ENCODE measurements at regions not wholly inside any gene's neighbourhood (a gene's known extent, or its start where the extent isn't known, plus 50 kb on each side); places are given as distances from the start of the nearest gene placed in this dataset.
A peak's percentile ranks its signal among the peaks of the same experiment; 100 is the strongest.

DNA sequence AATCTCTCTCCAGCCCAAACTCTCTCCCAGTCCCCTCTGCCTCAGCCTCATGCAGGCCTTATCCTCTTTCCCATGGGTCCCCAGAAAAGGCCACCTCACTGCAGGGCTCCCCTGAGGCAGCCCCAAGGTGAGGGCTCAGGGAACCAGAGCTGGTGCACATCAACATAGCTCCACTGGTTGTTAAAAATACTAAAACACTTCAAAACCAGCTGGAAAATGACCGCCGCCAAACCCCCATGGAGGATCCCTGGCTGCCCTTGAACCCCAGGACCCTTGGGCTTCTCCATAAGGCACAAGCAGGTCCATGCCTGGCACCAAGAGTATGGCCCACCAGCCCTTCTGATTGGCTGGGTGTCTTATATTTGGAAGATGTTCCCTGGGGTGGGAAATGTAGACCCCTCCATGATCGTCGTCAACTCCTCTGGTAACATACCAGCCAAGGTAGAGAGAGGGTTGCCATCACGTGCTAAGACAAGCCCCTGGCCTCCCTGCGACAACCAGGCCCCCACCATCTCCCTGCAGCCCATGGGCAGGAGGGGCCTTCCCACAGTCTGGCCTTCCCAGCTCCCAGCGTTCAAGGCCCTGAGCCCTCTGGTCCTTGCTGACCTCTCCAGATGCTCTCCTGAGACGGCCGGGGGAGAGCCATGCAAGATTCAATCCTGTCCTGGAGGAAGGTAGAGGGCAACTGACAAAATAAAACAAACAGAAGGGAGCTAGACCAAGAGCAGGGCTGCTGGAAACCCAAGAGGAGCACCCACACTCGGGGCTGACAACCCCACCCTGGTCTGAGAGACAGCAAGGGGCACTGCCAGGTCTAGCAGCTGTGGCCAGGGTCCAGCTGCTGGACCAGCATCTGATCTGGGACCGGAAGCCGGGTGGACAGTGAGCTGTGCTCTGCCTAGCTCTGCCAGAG lies 132.1 kb upstream of the PRR20G start:
- no peaks in the 10 kb centered on the region for H3K4me1 ChIP-seq (ENCODE audit: control insufficient read depth, insufficient read depth, low read depth, low read length)
- no peak overlapping the region for H4K8ac ChIP-seq (ENCODE audit: low read length)
- H3K14ac ChIP-seq (ENCODE audit: low read length in 2 of 2): no peak overlapping the region
- 71% methylated on average over 12 of the region's 12 CpGs for WGBS
- H2AK5ac ChIP-seq (ENCODE audit: low read length, severe bottlenecking): no peak overlapping the region
- no peak overlapping the region for H3K4ac ChIP-seq (ENCODE audit: low read depth in 1 of 2, low read length in 2 of 2)
- no peak overlapping the region for H2BK12ac ChIP-seq (ENCODE audit: low read length in 2 of 2)
- no peak overlapping the region for H2BK15ac ChIP-seq (ENCODE audit: low read depth, poor library complexity, severe bottlenecking)
- H2BK5ac ChIP-seq (ENCODE audit: low read depth, low read length, poor library complexity, severe bottlenecking): no peak overlapping the region
- H3K18ac ChIP-seq (ENCODE audit: low read depth in 1 of 2, low read length in 2 of 2): no peak overlapping the region
- H3K4me2 ChIP-seq (ENCODE audit: low read length, poor library complexity, severe bottlenecking): no peak overlapping the region
- no peak for DNase-seq
- H2AFZ ChIP-seq (ENCODE audit: low read depth, low read length): no peak overlapping the region
- no peak overlapping the region for H3K4me3 ChIP-seq (ENCODE audit: insufficient read depth in 1 of 2, low read depth in 1 of 2, low read length in 2 of 2)
- H3K27ac ChIP-seq (ENCODE audit: low read length, poor library complexity, severe bottlenecking): no peak overlapping the region
- H3K79me1 ChIP-seq (replicated peaks; ENCODE audit: low read length, poor library complexity, severe bottlenecking): no peaks in the 10 kb centered on the region
- H3K23ac ChIP-seq (ENCODE audit: low read length in 2 of 2): no peak overlapping the region
- no peak overlapping the region for H4K91ac ChIP-seq (ENCODE audit: low read length)
- H2BK120ac ChIP-seq (ENCODE audit: low read depth, low read length): no peak overlapping the region
- no peaks in the 10 kb centered on the region for H3K9me3 ChIP-seq (ENCODE audit: control insufficient read depth, low read length)
- no peaks in the 10 kb centered on the region for H3K36me3 ChIP-seq (ENCODE audit: control insufficient read depth in 1 of 2, insufficient read depth in 2 of 2, low read depth in 1 of 2, low read length in 2 of 2)
- peaks cover 69 to 76% of the 10 kb centered on the region in 2 experiments for H3K27me3 ChIP-seq (ENCODE audit: control insufficient read depth in 1 of 2, insufficient read depth in 1 of 2, low read length in 2 of 2)
- H3K9ac ChIP-seq (ENCODE audit: low read length): no peak overlapping the region

DNA sequence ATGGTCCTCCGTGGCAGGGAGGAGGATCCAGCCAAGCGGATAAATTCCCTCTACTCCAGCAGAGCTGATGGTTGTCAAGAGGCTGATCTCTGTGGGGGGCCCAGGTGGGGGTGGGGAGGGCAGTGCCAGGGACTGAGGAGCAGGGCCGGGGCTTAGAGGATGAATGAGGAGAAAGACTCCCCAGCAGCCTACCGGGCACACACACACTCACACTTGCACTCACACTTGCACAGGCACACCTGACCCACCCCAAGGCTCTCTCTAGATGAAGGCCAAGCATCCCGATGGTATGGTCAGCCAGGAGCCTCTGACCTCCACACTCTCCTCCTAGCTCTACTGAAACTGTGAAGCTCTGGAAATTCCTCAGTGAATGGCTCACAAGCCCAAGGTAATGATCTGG lies 131.3 kb upstream of the PRR20G start:
- H4K91ac ChIP-seq (ENCODE audit: low read length): no peak overlapping the region
- H3K4me1 ChIP-seq (ENCODE audit: control insufficient read depth, insufficient read depth, low read depth, low read length): no peaks in the 10 kb centered on the region
- H3K27ac ChIP-seq (ENCODE audit: low read length, poor library complexity, severe bottlenecking): no peak overlapping the region
- no peak overlapping the region for H3K4me3 ChIP-seq (ENCODE audit: insufficient read depth in 1 of 2, low read depth in 1 of 2, low read length in 2 of 2)
- H2BK5ac ChIP-seq (ENCODE audit: low read depth, low read length, poor library complexity, severe bottlenecking): no peak overlapping the region
- no peak overlapping the region for H3K9ac ChIP-seq (ENCODE audit: low read length)
- no peak overlapping the region for H3K4ac ChIP-seq (ENCODE audit: low read depth in 1 of 2, low read length in 2 of 2)
- H3K14ac ChIP-seq (ENCODE audit: low read length in 2 of 2): peak overlapping the region in 1 of 2 experiments; percentile 71
- H2BK12ac ChIP-seq (ENCODE audit: low read length in 2 of 2): no peak overlapping the region
- no peak for DNase-seq
- no peak overlapping the region for H4K8ac ChIP-seq (ENCODE audit: low read length)
- H3K36me3 ChIP-seq (ENCODE audit: control insufficient read depth in 1 of 2, insufficient read depth in 2 of 2, low read depth in 1 of 2, low read length in 2 of 2): no peaks in the 10 kb centered on the region
- no peak overlapping the region for H3K4me2 ChIP-seq (ENCODE audit: low read length, poor library complexity, severe bottlenecking)
- H2AFZ ChIP-seq (ENCODE audit: low read depth, low read length): no peak overlapping the region
- H3K79me1 ChIP-seq (replicated peaks; ENCODE audit: low read length, poor library complexity, severe bottlenecking): no peaks in the 10 kb centered on the region
- no peak overlapping the region for H3K18ac ChIP-seq (ENCODE audit: low read depth in 1 of 2, low read length in 2 of 2)
- H2AK5ac ChIP-seq (ENCODE audit: low read length, severe bottlenecking): no peak overlapping the region
- WGBS: 62% methylated on average over 5 of the region's 5 CpGs
- H2BK15ac ChIP-seq (ENCODE audit: low read depth, poor library complexity, severe bottlenecking): no peak overlapping the region
- H3K9me3 ChIP-seq (ENCODE audit: control insufficient read depth, low read length): no peaks in the 10 kb centered on the region
- no peak overlapping the region for H3K23ac ChIP-seq (ENCODE audit: low read length in 2 of 2)
- H2BK120ac ChIP-seq (ENCODE audit: low read depth, low read length): no peak overlapping the region
- peaks cover 62 to 68% of the 10 kb centered on the region in 2 experiments for H3K27me3 ChIP-seq (ENCODE audit: control insufficient read depth in 1 of 2, insufficient read depth in 1 of 2, low read length in 2 of 2)

DNA sequence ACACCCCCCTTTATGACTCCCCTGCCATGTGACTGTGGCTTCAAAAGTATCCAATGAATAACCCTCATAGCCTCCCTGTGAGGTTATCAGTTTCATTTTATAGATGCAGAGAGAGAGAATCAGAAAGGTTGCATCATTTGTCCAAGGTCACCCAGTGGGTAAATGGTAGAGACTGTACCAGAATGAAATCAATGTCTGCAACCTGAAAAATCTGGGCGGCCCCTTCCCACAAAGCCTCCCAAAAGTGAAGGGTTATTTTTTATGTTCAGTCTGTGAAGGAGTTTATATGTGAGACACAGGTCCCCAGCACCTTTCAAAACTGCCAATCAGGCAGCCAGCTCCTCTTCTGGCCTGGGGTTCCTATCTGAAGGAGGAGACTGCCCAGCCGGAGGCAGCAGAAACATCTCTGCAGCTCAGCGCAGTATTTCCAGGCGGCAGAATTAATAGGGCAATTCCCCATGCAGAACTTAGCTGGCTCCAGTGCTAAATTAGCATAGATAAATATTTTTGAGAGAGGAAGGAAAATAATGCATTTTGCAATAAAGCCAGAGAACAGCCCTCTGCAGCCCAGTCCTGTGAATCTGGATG lies 130.8 kb upstream of the PRR20G start:
- Histone ChIP-seq H3K4me2 (ENCODE audit: low read length, poor library complexity, severe bottlenecking) (no peak overlapping the region), H2BK120ac (ENCODE audit: low read depth, low read length) (no peak overlapping the region), H4K91ac (ENCODE audit: low read length) (no peak overlapping the region), H2BK12ac (ENCODE audit: low read length in 2 of 2) (no peak overlapping the region), H3K27ac (ENCODE audit: low read length, poor library complexity, severe bottlenecking) (no peak overlapping the region), H3K9me3 (ENCODE audit: control insufficient read depth, low read length) (no peaks in the 10 kb centered on the region), H3K23ac (ENCODE audit: low read length in 2 of 2) (no peak overlapping the region), H3K18ac (ENCODE audit: low read depth in 1 of 2, low read length in 2 of 2) (no peak overlapping the region), H2BK15ac (ENCODE audit: low read depth, poor library complexity, severe bottlenecking) (no peak overlapping the region), H3K79me1 (replicated peaks; ENCODE audit: low read length, poor library complexity, severe bottlenecking) (no peaks in the 10 kb centered on the region), H3K4ac (ENCODE audit: low read depth in 1 of 2, low read length in 2 of 2) (no peak overlapping the region), H2BK5ac (ENCODE audit: low read depth, low read length, poor library complexity, severe bottlenecking) (no peak overlapping the region), H3K9ac (ENCODE audit: low read length) (no peak overlapping the region), H2AFZ (ENCODE audit: low read depth, low read length) (no peak overlapping the region), H3K14ac (ENCODE audit: low read length in 2 of 2) (no peak overlapping the region), H3K4me3 (ENCODE audit: insufficient read depth in 1 of 2, low read depth in 1 of 2, low read length in 2 of 2) (no peak overlapping the region), H4K8ac (ENCODE audit: low read length) (no peak overlapping the region), H2AK5ac (ENCODE audit: low read length, severe bottlenecking) (no peak overlapping the region), H3K4me1 (ENCODE audit: control insufficient read depth, insufficient read depth, low read depth, low read length) (no peaks in the 10 kb centered on the region), H3K36me3 (ENCODE audit: control insufficient read depth in 1 of 2, insufficient read depth in 2 of 2, low read depth in 1 of 2, low read length in 2 of 2) (no peaks in the 10 kb centered on the region), H3K27me3 (ENCODE audit: control insufficient read depth in 1 of 2, insufficient read depth in 1 of 2, low read length in 2 of 2) (peaks cover 57 to 64% of the 10 kb centered on the region in 2 experiments)
- whole genome bisulfite sequencing: 86% methylated on average over 4 of the region's 4 CpGs
- no peak for DNase-seq

DNA sequence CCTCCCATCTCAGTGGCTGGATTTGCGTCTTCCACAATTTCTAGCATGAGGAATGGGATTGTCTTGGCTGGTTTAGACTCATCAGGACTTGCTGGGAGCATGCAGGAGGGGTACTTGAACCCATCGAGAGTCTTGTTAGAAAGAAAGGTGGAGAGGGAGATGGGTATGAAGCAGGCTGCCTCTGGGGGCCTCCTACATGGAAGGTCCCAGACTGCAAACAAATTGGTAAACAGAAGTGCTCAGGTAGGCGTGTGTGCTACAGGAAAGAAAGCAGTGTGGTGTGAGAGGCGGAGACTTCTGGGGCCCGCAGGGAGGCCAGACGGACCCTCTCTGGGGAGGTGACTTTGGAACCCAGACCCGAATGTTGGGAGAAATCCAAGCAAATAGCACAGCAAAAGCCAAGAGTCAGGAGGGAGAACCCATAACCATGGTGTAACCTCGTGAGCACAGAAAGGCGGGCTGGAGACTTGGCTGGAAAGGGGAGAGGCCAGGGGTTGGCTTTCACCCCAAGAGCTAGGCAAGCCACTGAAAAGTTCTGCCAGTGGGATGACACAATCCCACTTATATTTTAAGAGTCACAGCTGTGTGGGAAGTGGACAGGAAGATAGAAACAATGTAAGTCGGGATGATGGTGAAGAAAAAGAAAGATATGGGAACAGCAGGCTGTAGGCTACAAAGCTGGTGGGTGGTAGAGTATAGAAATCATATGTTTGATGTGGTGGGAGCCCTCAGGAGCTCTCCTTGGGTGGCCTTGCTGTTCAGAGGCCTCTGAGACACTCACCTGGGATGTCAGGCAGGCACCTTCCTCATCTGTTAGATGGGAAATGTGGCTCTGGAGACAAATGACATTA lies 130.1 kb upstream of the PRR20G start:
- H3K23ac ChIP-seq (ENCODE audit: low read length in 2 of 2): no peak overlapping the region
- no peak overlapping the region for H3K27ac ChIP-seq (ENCODE audit: low read length, poor library complexity, severe bottlenecking)
- no peak overlapping the region for H2BK120ac ChIP-seq (ENCODE audit: low read depth, low read length)
- no peak overlapping the region for H3K4ac ChIP-seq (ENCODE audit: low read depth in 1 of 2, low read length in 2 of 2)
- no peak overlapping the region for H2BK5ac ChIP-seq (ENCODE audit: low read depth, low read length, poor library complexity, severe bottlenecking)
- no peak overlapping the region for H2AFZ ChIP-seq (ENCODE audit: low read depth, low read length)
- H3K4me2 ChIP-seq (ENCODE audit: low read length, poor library complexity, severe bottlenecking): no peak overlapping the region
- no peak overlapping the region for H2BK15ac ChIP-seq (ENCODE audit: low read depth, poor library complexity, severe bottlenecking)
- peaks cover 53 to 61% of the 10 kb centered on the region in 2 experiments for H3K27me3 ChIP-seq (ENCODE audit: control insufficient read depth in 1 of 2, insufficient read depth in 1 of 2, low read length in 2 of 2)
- no peak overlapping the region for H4K91ac ChIP-seq (ENCODE audit: low read length)
- no peaks in the 10 kb centered on the region for H3K79me1 ChIP-seq (replicated peaks; ENCODE audit: low read length, poor library complexity, severe bottlenecking)
- H3K9ac ChIP-seq (ENCODE audit: low read length): no peak overlapping the region
- 65% methylated on average over 10 of the region's 10 CpGs for WGBS
- no peak overlapping the region for H4K8ac ChIP-seq (ENCODE audit: low read length)
- no peak overlapping the region for H2BK12ac ChIP-seq (ENCODE audit: low read length in 2 of 2)
- H3K14ac ChIP-seq (ENCODE audit: low read length in 2 of 2): no peak overlapping the region
- H3K4me1 ChIP-seq (ENCODE audit: control insufficient read depth, insufficient read depth, low read depth, low read length): no peaks in the 10 kb centered on the region
- no peaks in the 10 kb centered on the region for H3K9me3 ChIP-seq (ENCODE audit: control insufficient read depth, low read length)
- no peak for DNase-seq
- H3K4me3 ChIP-seq (ENCODE audit: insufficient read depth in 1 of 2, low read depth in 1 of 2, low read length in 2 of 2): no peak overlapping the region
- H3K36me3 ChIP-seq (ENCODE audit: control insufficient read depth in 1 of 2, insufficient read depth in 2 of 2, low read depth in 1 of 2, low read length in 2 of 2): no peaks in the 10 kb centered on the region
- H3K18ac ChIP-seq (ENCODE audit: low read depth in 1 of 2, low read length in 2 of 2): no peak overlapping the region
- no peak overlapping the region for H2AK5ac ChIP-seq (ENCODE audit: low read length, severe bottlenecking)
